ENCODE measurements at regions not wholly inside any gene's neighbourhood (a gene's known extent, or its start where the extent isn't known, plus 50 kb on each side); places are given as distances from the start of the nearest gene placed in this dataset.
"Not testable (repeated sequence)": the region's sequence is repeated elsewhere in the genome, so short reads cannot be mapped to it uniquely, and the experiment has no call there.

GRCh38 chr1:117708323-117709248 lies 102.7 kb downstream of the TENT5C start:
- DNase-seq, result no peak

GRCh38 chr1:117709249-117709691 lies 103.4 kb downstream of the TENT5C start:
- DNase-seq, result no peak

- DNase-seq, result no peak
These were observed 104.9 kb downstream of the TENT5C start for GRCh38 chr1:117710710-117711109.

- no peak for DNase-seq
These were observed 106.8 kb downstream of the TENT5C start for GRCh38 chr1:117712621-117713020.

- DNase-seq, result no peak
These were observed 108.7 kb downstream of the TENT5C start for GRCh38 chr1:117714546-117714945.

GRCh38 chr1:117716030-117716429 lies 110.2 kb downstream of the TENT5C start:
- DNase-seq, result not testable (repeated sequence)

GRCh38 chr1:117717980-117718379 lies 112.1 kb downstream of the TENT5C start:
- not testable (repeated sequence) for DNase-seq

- DNase-seq, result not testable (repeated sequence)
These were observed 112.7 kb downstream of the TENT5C start for GRCh38 chr1:117718596-117718995.

- DNase-seq, result no peak
These were observed 113.2 kb downstream of the TENT5C start for GRCh38 chr1:117719004-117719403.

GRCh38 chr1:117732065-117732797 lies 126.4 kb downstream of the TENT5C start:
- DNase-seq, result no peak

- no peak for DNase-seq
These were observed 127.1 kb downstream of the TENT5C start for GRCh38 chr1:117732956-117733355.

- DNase-seq, result no peak
These were observed 128.6 kb downstream of the TENT5C start for GRCh38 chr1:117734403-117734802.

GRCh38 chr1:117735045-117735992 lies 129.5 kb downstream of the TENT5C start:
- no peak for DNase-seq

GRCh38 chr1:117739504-117739903 lies 133.7 kb downstream of the TENT5C start:
- DNase-seq, result no peak

- no peak for DNase-seq
These were observed 134.6 kb downstream of the TENT5C start for GRCh38 chr1:117740496-117740895.

- not testable (repeated sequence) for DNase-seq
These were observed 140.7 kb downstream of the TENT5C start for GRCh38 chr1:117746565-117746964.

- no peak for DNase-seq
These were observed 141.8 kb downstream of the TENT5C start for GRCh38 chr1:117747605-117748004.

GRCh38 chr1:117751321-117751720 lies 145.5 kb downstream of the TENT5C start:
- no peak for DNase-seq

- DNase-seq, result no peak
These were observed 146.8 kb downstream of the TENT5C start for GRCh38 chr1:117752661-117753060.

- DNase-seq, result no peak
These were observed 147.4 kb downstream of the TENT5C start for GRCh38 chr1:117753232-117753631.

- DNase-seq, result no peak
These were observed 147.8 kb downstream of the TENT5C start for GRCh38 chr1:117753652-117754051.

Measured in activated CD8-positive, alpha-beta memory T cell treated with anti-CD3 and anti-CD28 coated beads, Interleukin-2, amount 50 U/mL, for 48 hours (primary cell).